ENCODE measurements at regions not wholly inside any gene's neighbourhood (a gene's known extent, or its start where the extent isn't known, plus 50 kb on each side); places are given as distances from the start of the nearest gene placed in this dataset.
"Not testable (repeated sequence)": the region's sequence is repeated elsewhere in the genome, so short reads cannot be mapped to it uniquely, and the experiment has no call there.

- H2AFZ ChIP-seq (ENCODE audit: low read depth, low read length, severe bottlenecking); H3K4me3 ChIP-seq (ENCODE audit: insufficient read depth, low read length, poor library complexity, severe bottlenecking); H3K27ac ChIP-seq (ENCODE audit: low read depth, low read length); H4K20me1 ChIP-seq (ENCODE audit: low read depth, low read length); H3K9me3 ChIP-seq (ENCODE audit: insufficient read depth, low read length); H3K36me3 ChIP-seq (ENCODE audit: low read length); H3K79me2 ChIP-seq (ENCODE audit: insufficient read depth, low read length); H3K9me2 ChIP-seq (replicated peaks; ENCODE audit: insufficient read depth, low read length); H3K4me2 ChIP-seq (ENCODE audit: low read depth, low read length, poor library complexity, severe bottlenecking); H3K9ac ChIP-seq (ENCODE audit: low read length); H3K27me3 ChIP-seq (ENCODE audit: low read length); H3F3A ChIP-seq (ENCODE audit: insufficient read depth): not testable (repeated sequence)
Measured at GRCh38 chr16:16722666-16723065, 343.7 kb downstream of the NPIPA7 start.

- H3F3A ChIP-seq (ENCODE audit: insufficient read depth); H3K27ac ChIP-seq (ENCODE audit: low read depth, low read length); H3K4me3 ChIP-seq (ENCODE audit: insufficient read depth, low read length, poor library complexity, severe bottlenecking); H3K9me2 ChIP-seq (replicated peaks; ENCODE audit: insufficient read depth, low read length); H3K79me2 ChIP-seq (ENCODE audit: insufficient read depth, low read length); H3K36me3 ChIP-seq (ENCODE audit: low read length); H3K9me3 ChIP-seq (ENCODE audit: insufficient read depth, low read length); H3K9ac ChIP-seq (ENCODE audit: low read length); H2AFZ ChIP-seq (ENCODE audit: low read depth, low read length, severe bottlenecking); H4K20me1 ChIP-seq (ENCODE audit: low read depth, low read length); H3K4me2 ChIP-seq (ENCODE audit: low read depth, low read length, poor library complexity, severe bottlenecking); H3K27me3 ChIP-seq (ENCODE audit: low read length): not testable (repeated sequence)
Measured at GRCh38 chr16:16723819-16724519, 345.0 kb downstream of the NPIPA7 start.

GRCh38 chr16:16727048-16727447 lies 348.1 kb downstream of the NPIPA7 start:
- not testable (repeated sequence) for H3K4me3 ChIP-seq (ENCODE audit: insufficient read depth, low read length, poor library complexity, severe bottlenecking); H2AFZ ChIP-seq (ENCODE audit: low read depth, low read length, severe bottlenecking); H3K9ac ChIP-seq (ENCODE audit: low read length); H3K27ac ChIP-seq (ENCODE audit: low read depth, low read length); H3K36me3 ChIP-seq (ENCODE audit: low read length); H3K27me3 ChIP-seq (ENCODE audit: low read length); H3K79me2 ChIP-seq (ENCODE audit: insufficient read depth, low read length); H3K9me2 ChIP-seq (replicated peaks; ENCODE audit: insufficient read depth, low read length); H4K20me1 ChIP-seq (ENCODE audit: low read depth, low read length); H3F3A ChIP-seq (ENCODE audit: insufficient read depth); H3K9me3 ChIP-seq (ENCODE audit: insufficient read depth, low read length); H3K4me2 ChIP-seq (ENCODE audit: low read depth, low read length, poor library complexity, severe bottlenecking)

- H3K9me2 ChIP-seq (replicated peaks; ENCODE audit: insufficient read depth, low read length); H4K20me1 ChIP-seq (ENCODE audit: low read depth, low read length); H3K27me3 ChIP-seq (ENCODE audit: low read length); H3K79me2 ChIP-seq (ENCODE audit: insufficient read depth, low read length); H3K36me3 ChIP-seq (ENCODE audit: low read length); H3K27ac ChIP-seq (ENCODE audit: low read depth, low read length); H2AFZ ChIP-seq (ENCODE audit: low read depth, low read length, severe bottlenecking); H3F3A ChIP-seq (ENCODE audit: insufficient read depth); H3K9ac ChIP-seq (ENCODE audit: low read length); H3K4me3 ChIP-seq (ENCODE audit: insufficient read depth, low read length, poor library complexity, severe bottlenecking); H3K9me3 ChIP-seq (ENCODE audit: insufficient read depth, low read length); H3K4me2 ChIP-seq (ENCODE audit: low read depth, low read length, poor library complexity, severe bottlenecking): not testable (repeated sequence)
Measured at GRCh38 chr16:16742573-16742972, 363.6 kb downstream of the NPIPA7 start.

- H3K4me2 ChIP-seq (ENCODE audit: low read depth, low read length, poor library complexity, severe bottlenecking); H3K9me3 ChIP-seq (ENCODE audit: insufficient read depth, low read length); H3K27me3 ChIP-seq (ENCODE audit: low read length); H3K9ac ChIP-seq (ENCODE audit: low read length); H3F3A ChIP-seq (ENCODE audit: insufficient read depth); H4K20me1 ChIP-seq (ENCODE audit: low read depth, low read length); H2AFZ ChIP-seq (ENCODE audit: low read depth, low read length, severe bottlenecking); H3K27ac ChIP-seq (ENCODE audit: low read depth, low read length); H3K36me3 ChIP-seq (ENCODE audit: low read length); H3K4me3 ChIP-seq (ENCODE audit: insufficient read depth, low read length, poor library complexity, severe bottlenecking); H3K79me2 ChIP-seq (ENCODE audit: insufficient read depth, low read length); H3K9me2 ChIP-seq (replicated peaks; ENCODE audit: insufficient read depth, low read length): not testable (repeated sequence)
Measured at GRCh38 chr16:16754992-16755667, 376.2 kb downstream of the NPIPA7 start.

- no peak for TF ChIP-seq CTCF (IDR thresholded peaks at IDR 0.05; ENCODE audit: insufficient read depth, low read length, poor library complexity, severe bottlenecking)
- Histone ChIP-seq H3K9ac (ENCODE audit: low read length) (no peak overlapping the region), H3K79me2 (ENCODE audit: insufficient read depth, low read length) (no peaks in the 10 kb centered on the region), H4K20me1 (ENCODE audit: low read depth, low read length) (no peaks in the 10 kb centered on the region), H3K27me3 (ENCODE audit: low read length) (no peaks in the 10 kb centered on the region), H2AFZ (ENCODE audit: low read depth, low read length, severe bottlenecking) (no peak overlapping the region), H3K36me3 (ENCODE audit: low read length) (no peaks in the 10 kb centered on the region), H3K9me2 (replicated peaks; ENCODE audit: insufficient read depth, low read length) (no peaks in the 10 kb centered on the region), H3K4me2 (ENCODE audit: low read depth, low read length, poor library complexity, severe bottlenecking) (no peak overlapping the region), H3K9me3 (ENCODE audit: insufficient read depth, low read length) (no peaks in the 10 kb centered on the region), H3K27ac (ENCODE audit: low read depth, low read length) (no peak overlapping the region), H3F3A (ENCODE audit: insufficient read depth) (no peaks in the 10 kb centered on the region), H3K4me3 (ENCODE audit: insufficient read depth, low read length, poor library complexity, severe bottlenecking) (no peak overlapping the region)
Measured at GRCh38 chr16:16763449-16763848, 384.5 kb downstream of the NPIPA7 start.

- not testable (repeated sequence) for H3K27me3 ChIP-seq (ENCODE audit: low read length); H3K27ac ChIP-seq (ENCODE audit: low read depth, low read length); H3F3A ChIP-seq (ENCODE audit: insufficient read depth); H3K36me3 ChIP-seq (ENCODE audit: low read length); H3K9ac ChIP-seq (ENCODE audit: low read length); H3K4me3 ChIP-seq (ENCODE audit: insufficient read depth, low read length, poor library complexity, severe bottlenecking); H3K79me2 ChIP-seq (ENCODE audit: insufficient read depth, low read length); H3K9me3 ChIP-seq (ENCODE audit: insufficient read depth, low read length); H2AFZ ChIP-seq (ENCODE audit: low read depth, low read length, severe bottlenecking); H4K20me1 ChIP-seq (ENCODE audit: low read depth, low read length); H3K4me2 ChIP-seq (ENCODE audit: low read depth, low read length, poor library complexity, severe bottlenecking); H3K9me2 ChIP-seq (replicated peaks; ENCODE audit: insufficient read depth, low read length)
Measured at GRCh38 chr16:16770717-16771116, 391.8 kb downstream of the NPIPA7 start.

Measured in SU-DHL-6 (cell line).